ENCODE measurements at regions not wholly inside any gene's neighbourhood (a gene's known extent, or its start where the extent isn't known, plus 50 kb on each side); places are given as distances from the start of the nearest gene placed in this dataset.

GRCh38 chr13:40105231-40105630 lies 449.8 kb downstream of the COG6 start:
- no peak for DNase-seq
- Histone ChIP-seq H3K36me3 (no peaks in the 10 kb centered on the region), H3K9ac (ENCODE audit: low read depth in 2 of 2, low read length in 2 of 2) (no peak overlapping the region), H3K27ac (no peak overlapping the region), H3K4me3 (no peak overlapping the region), H3K9me3 (no peaks in the 10 kb centered on the region), H3K27me3 (no peaks in the 10 kb centered on the region), H3K4me1 (no peaks in the 10 kb centered on the region)
- intact Hi-C loops (cut with DNase I) = no loop called here
- no peak for TF ChIP-seq CTCF (IDR thresholded peaks at IDR 0.05)

DNA sequence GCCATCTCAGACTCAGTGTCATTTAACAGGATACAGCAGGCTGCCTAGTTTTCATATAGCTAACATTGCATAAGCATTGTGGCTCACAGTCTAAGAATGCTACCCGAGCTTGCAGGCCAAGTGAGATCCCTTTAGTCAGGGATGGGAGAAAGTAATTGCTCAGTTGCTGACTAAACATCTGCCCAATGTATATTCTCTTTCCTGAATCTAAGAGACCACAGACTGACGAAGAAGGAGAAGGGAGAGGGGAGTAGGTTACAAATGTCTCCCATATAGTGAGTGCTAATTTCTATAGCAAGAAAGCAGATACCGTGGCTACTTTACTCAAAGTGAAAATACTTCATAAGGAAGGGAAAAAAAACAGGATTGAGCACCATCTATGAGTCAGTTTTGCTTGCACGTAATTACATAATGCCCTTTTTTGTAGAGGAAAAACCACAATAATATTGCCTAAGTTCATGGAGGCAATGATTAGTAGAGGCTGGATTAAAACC lies 453.9 kb downstream of the COG6 start:
- DNase-seq = no peak
- H3K4me1 ChIP-seq = no peaks in the 10 kb centered on the region
- no peak for TF ChIP-seq CTCF (IDR thresholded peaks at IDR 0.05)
- H3K9ac ChIP-seq (ENCODE audit: low read depth in 2 of 2, low read length in 2 of 2) = no peak overlapping the region
- H3K27me3 ChIP-seq = no peaks in the 10 kb centered on the region
- H3K4me3 ChIP-seq = no peak overlapping the region
- no peak overlapping the region for H3K27ac ChIP-seq
- H3K36me3 ChIP-seq = no peaks in the 10 kb centered on the region
- intact Hi-C loops (cut with DNase I) = no loop called here
- H3K9me3 ChIP-seq = no peaks in the 10 kb centered on the region

DNA sequence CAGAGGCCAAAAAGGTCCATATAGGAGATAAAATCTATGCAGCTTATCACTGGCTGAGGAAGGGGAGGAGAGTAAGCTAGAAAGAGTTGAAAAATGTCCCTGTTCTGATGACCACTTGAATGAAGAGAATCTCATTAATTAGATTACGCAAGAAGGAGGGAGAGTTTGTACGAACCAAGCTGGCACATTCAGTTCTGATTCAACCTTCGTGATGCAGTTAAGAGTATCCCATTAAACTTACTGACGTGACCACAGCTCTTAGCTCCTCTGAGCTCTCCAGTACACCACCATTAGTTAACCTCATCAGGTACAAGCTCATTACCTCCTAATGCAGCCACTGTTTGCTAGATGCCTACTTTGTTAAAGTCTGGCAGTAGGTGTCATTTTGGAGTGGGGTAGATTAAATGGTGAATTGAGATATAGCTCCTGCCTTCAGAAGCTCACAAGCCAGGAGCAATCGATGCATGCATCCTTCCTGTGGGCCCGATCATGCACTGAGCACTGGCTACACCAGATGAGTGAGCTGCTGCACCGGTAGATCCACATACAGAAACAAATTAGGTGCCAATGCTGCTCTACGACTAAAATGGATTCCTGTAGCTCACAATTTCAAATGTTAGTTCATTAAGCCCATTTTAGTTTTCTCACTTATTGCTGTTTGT lies 458.3 kb downstream of the COG6 start:
- Histone ChIP-seq H3K27me3 (no peaks in the 10 kb centered on the region), H3K9ac (ENCODE audit: low read depth in 2 of 2, low read length in 2 of 2) (no peak overlapping the region), H3K9me3 (no peaks in the 10 kb centered on the region), H3K4me3 (no peak overlapping the region), H3K4me1 (no peaks in the 10 kb centered on the region), H3K27ac (no peak overlapping the region), H3K36me3 (no peaks in the 10 kb centered on the region)
- DNase-seq = no peak
- TF ChIP-seq CTCF (IDR thresholded peaks at IDR 0.05) = no peak
- intact Hi-C loops (cut with DNase I) = no loop called here

GRCh38 chr13:40114305-40114896 lies 458.9 kb downstream of the COG6 start:
- no peak overlapping the region for H3K9ac ChIP-seq (ENCODE audit: low read depth in 2 of 2, low read length in 2 of 2)
- H3K4me3 ChIP-seq = no peak overlapping the region
- H3K36me3 ChIP-seq = no peaks in the 10 kb centered on the region
- intact Hi-C loops (cut with DNase I) = no loop called here
- DNase-seq = no peak
- H3K27ac ChIP-seq = no peak overlapping the region
- H3K9me3 ChIP-seq = no peaks in the 10 kb centered on the region
- no peaks in the 10 kb centered on the region for H3K27me3 ChIP-seq
- no peaks in the 10 kb centered on the region for H3K4me1 ChIP-seq
- TF ChIP-seq CTCF (IDR thresholded peaks at IDR 0.05) = no peak

DNA sequence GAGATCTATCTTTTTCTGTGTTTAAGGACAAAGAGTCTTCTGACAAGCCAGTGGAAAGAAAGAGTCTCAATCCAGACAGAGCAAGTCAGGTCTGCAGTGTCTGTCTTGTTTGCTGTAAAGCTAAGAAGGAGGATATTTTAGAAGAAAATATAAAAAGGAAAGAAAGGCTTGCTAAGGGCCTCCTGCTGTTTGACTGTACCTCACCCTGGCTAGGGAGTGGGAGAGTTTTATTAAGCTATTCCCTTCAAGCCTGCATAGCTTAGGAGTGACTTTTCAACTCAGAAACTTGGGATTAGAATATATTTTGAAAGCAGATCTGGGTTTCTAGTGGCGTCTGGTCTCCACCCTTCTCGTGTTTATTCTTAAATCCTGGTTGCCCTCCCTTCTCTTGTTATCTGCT lies 460.0 kb downstream of the COG6 start:
- intact Hi-C loops (cut with DNase I) = no loop called here
- Histone ChIP-seq H3K27ac (no peak overlapping the region), H3K36me3 (no peaks in the 10 kb centered on the region), H3K4me1 (no peaks in the 10 kb centered on the region), H3K9ac (ENCODE audit: low read depth in 2 of 2, low read length in 2 of 2) (peak overlapping the region in 1 of 2 donors; percentile 9), H3K27me3 (no peaks in the 10 kb centered on the region), H3K4me3 (no peak overlapping the region), H3K9me3 (no peaks in the 10 kb centered on the region)
- TF ChIP-seq CTCF (IDR thresholded peaks at IDR 0.05) = no peak
- no peak for DNase-seq

Data from colonic mucosa (tissue), 4 donors.